IPS-NIHi11 (cell line): ENCODE measurements at regions not wholly inside any gene's neighbourhood (a gene's known extent, or its start where the extent isn't known, plus 50 kb on each side); places are given as distances from the start of the nearest gene placed in this dataset.

Experiments
- DNase-seq: peaks from one replicate; pipeline ENCODE4 v3.0.0; 2012; ENCODE audit warnings: mixed read lengths, low spot score

- no peak for DNase-seq
These were observed 97.8 kb downstream of the ZNF674 start for GRCh38 chrX:46447384-46447783.

DNA sequence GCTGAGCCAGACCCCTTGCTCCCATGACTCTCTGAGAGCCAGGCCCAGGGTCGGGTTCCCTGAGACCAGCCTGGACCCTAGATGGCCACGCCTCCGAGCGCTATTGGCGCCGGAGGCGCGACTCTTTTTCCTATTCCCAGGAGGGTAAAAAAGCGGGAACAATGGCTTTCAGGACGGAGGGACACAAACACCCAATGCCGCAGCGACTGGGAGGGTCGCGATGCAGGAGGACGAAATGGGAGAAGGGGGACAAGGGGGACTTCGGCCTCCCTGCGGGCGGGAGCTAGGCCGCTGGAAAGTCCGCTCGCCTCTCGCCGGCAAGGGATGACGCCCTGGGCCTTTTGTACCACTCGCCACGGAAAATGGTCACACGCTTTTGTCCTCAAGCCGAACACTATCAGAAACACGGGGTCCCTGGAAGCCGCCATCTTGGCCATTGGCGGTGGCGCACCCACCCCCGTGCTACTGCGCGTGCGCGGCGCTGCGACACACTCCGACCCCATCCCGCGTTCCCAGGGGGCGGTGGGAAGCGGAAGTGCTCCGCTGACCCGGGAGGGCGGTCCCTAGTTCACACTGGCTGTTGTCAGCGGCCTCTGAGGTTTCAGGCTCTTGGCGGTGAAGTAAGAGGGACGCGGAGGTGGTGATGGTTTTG is 98.4 kb downstream of the ZNF674 start:
- DNase-seq = peak; percentile 91

DNA sequence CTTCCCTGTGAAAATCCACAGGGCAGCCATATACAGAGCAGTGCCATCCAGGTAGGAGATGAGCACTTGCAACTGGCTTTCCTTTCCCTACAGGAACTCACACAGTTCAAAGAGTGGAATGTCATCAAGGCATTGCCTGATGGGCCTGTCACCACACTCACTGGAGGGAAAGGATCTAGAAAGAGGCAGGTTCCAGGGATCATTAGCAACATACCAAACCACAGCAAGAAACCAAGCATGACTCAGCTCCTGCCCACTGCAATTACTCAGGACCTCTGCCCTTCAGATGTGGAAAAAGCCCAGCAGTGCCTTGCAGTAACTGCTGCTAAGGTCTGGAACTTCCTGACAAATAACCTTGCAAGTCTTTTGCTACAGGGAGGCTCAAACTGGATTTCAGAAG is 101.2 kb downstream of the ZNF674 start:
- DNase-seq = no peak

- DNase-seq = no peak
These were observed 108.5 kb downstream of the ZNF674 start for GRCh38 chrX:46436744-46437143.

GRCh38 chrX:46433892-46434291 is 111.3 kb downstream of the ZNF674 start:
- DNase-seq = no peak

- peak; percentile 42 for DNase-seq
These were observed 136.4 kb downstream of the ZNF674 start for GRCh38 chrX:46408553-46409407.

GRCh38 chrX:46407753-46408130 is 137.5 kb downstream of the ZNF674 start:
- no peak for DNase-seq

GRCh38 chrX:46407036-46407752 is 138.0 kb downstream of the ZNF674 start:
- DNase-seq = no peak

DNA sequence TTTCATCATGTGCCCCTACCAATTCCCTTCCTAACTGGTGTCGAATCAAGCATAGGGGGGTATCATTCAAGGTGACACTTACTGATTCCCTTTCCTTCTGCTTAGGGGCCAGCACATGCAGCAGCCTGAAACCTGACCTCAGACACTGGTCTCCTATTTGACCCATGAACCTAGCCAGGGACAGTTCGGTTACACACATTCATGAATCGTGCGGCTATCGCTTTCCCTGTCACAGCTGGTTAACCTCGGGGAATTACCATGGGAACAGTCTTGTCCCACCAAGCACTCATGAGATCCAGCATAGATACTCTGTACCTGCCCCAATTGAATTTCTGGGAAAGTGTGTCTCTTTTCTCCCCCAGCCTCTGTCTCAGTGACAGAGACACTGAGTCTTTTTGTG is 140.4 kb downstream of the ZNF674 start:
- no peak for DNase-seq

DNA sequence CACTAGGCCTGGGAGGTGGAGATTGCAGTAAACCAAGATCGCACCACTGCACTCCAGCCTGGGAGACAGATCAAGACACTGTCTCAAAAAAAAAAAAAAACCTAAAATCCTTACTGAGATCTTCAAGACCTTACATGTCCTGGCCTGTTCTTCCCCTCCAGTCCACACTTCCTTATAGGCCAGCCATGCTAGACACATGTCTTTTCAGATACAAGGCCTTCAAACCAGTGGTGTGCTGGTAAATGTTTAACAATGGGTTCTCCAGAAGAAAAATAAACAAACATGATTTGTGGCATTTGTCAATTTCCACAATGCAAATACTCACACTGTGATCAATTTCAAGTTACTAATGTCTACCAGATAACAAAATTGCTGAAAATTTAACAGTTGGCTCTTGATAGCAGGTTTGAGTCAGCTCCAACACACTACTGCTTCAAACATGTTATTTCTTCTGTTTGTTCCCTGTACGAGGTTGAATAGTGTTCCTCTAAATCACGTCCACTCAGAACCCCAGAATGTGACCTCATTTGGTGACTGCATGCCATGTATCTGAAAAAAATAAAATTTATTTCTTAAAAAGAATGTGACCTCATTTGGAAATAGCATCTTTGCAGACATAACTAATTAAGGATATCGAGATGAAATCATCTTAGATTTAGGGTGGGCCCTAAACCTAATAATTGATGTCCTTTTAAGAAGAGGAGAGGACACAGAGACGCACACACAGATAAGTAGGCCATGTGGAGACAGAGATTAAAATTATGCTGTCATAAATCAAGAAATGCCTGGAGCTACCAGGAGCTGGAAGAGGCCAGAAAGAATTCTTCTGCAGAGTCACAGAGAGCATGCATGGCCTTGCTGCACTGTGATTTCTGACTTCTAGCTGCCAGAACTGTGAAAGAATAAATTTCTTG is 144.4 kb downstream of the ZNF674 start:
- no peak for DNase-seq

DNA sequence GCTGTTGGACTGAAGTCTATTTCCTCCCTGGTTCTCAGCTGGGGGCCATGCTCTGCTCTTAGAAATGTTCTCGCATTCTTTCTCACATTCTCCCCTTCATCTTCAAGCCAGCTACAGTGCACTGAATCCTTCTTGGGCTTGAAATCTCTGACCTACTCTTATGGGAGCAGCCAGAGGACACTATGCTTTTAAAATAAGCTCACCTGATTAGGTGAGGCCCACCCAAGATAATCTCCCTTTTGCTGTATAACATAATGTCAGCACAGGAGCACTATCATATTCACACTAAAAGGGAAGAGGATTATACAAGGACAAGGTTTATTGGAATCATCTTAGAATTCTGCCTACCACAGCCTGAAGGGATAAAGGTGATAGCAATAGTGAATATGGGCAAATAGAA is 146.3 kb downstream of the ZNF674 start:
- no peak for DNase-seq

GRCh38 chrX:46398126-46398525 is 147.1 kb downstream of the ZNF674 start:
- DNase-seq = no peak

- no peak for DNase-seq
These were observed 158.7 kb downstream of the ZNF674 start for GRCh38 chrX:46386511-46386910.

DNA sequence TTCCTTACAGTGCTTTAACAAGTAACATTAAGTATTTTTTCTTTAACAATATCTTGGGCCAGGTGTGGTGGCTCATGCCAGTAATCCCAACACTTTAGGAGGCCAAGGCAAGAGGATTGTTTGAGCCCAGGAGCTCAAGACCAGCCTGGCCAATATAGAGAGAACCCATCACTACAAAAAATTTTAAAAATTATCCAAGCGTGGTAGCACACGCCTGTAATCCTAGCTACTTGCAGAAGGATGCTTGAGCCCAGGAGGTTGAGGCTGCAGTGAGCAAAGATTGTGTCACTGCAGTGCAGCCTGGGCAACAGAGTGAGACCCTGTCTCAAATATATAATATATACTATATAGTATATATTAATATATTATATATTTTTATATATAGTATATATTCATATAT is 162.2 kb downstream of the ZNF674 start:
- DNase-seq = no peak

DNA sequence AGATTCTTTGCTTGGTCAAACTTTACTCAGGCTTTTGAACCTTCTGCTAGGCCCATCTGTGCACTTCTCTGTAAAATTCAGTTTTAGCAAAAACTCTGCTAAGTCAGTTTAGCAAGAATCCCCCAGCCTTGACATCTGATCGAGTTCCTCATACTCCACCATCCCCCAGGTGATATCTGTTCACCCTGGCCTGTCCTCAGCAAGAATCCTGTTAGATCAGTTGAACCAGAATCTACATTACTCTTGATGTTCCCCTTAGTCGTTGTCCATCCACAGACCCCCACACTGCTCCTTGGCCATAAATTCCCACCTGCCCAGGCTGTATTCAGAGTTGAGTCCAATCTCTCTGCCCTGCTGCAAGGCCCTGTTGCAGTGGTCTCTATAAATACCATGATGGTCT is 162.6 kb downstream of the ZNF674 start:
- no peak for DNase-seq

DNA sequence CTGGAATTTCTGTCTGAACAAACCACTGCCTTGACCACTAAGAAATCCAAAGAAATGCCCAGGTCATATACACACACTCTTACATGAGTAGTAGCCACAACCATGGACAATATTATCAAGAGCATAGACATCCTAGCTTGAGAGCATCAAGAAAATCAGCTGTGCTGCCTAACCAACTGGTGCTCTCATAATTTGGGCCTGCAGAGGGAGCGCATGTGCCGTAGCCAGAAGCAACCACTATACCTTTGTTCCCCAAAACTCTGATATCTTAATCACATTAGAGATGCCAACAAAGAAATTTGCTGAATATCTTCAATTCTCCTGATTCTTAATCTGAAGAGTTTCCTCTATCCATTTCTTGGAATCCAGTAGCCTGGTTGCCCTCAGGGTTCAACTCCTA is 163.6 kb downstream of the ZNF674 start:
- peak; percentile 15 for DNase-seq

DNA sequence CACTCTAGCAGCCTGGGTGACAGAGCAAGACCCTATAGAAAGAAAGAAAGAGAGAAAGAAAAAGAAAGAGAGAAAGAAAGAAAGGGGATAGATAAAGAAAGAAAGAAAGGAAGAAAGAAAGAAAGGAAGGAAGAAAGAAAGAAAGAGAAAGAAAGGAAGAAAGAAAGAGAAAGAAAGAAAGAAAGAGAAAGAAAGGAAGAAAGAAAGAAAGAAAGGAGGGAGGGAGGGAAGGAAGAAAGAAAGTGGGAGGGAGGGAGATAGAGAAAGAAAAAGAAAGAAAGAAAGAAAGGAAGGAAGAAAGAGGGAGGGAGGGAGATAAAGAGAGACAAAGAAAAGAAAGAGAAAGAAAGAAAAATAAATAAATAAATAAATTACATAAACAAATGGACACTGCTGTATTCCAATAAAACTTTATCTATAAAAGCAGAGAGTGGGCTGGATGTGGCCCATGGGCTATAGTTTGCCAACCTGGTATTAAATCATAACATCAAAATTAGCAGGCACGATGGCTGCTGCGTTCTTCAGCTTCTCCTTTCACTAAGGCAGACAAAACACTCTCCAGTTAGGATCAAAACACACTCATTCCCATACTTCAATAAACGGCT is 165.0 kb downstream of the ZNF674 start:
- no peak for DNase-seq

DNA sequence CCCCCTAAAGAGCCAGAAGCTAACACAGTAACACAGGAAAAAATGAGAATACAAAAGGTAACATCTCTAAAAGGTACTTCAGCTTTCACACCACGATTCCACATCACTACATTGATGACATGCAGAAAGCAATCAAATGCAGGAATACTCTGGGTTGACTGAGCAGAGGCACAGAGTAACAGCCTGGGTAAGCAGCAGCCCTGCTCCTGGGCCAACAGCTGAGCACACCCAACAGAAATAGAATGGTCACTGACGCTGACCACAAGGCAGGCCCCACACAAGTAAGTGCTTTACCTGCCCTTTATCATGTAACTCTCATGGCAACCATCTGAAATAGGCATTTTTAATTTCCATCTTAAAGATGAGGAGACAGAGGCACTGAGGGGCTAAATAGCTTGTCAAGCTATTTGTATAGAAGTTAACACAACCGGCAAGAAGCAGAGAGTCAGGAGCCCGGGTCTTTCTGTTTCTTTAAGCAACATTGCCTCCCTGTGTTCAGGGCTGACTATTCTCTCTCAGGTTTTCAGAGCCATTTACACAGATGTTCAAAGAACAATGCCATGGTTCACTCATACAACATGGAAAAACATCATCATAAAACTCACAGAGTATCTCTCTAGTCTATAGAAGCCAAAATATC is 168.9 kb downstream of the ZNF674 start:
- peak; percentile 41 for DNase-seq

- no peak for DNase-seq
These were observed 169.4 kb downstream of the ZNF674 start for GRCh38 chrX:46375831-46376230.

GRCh38 chrX:46374371-46374770 is 170.8 kb downstream of the ZNF674 start:
- no peak for DNase-seq

GRCh38 chrX:46367491-46367890 is 177.7 kb downstream of the ZNF674 start:
- DNase-seq = no peak
